ENCODE measurements at regions not wholly inside any gene's neighbourhood (a gene's known extent, or its start where the extent isn't known, plus 50 kb on each side); places are given as distances from the start of the nearest gene placed in this dataset.

DNA sequence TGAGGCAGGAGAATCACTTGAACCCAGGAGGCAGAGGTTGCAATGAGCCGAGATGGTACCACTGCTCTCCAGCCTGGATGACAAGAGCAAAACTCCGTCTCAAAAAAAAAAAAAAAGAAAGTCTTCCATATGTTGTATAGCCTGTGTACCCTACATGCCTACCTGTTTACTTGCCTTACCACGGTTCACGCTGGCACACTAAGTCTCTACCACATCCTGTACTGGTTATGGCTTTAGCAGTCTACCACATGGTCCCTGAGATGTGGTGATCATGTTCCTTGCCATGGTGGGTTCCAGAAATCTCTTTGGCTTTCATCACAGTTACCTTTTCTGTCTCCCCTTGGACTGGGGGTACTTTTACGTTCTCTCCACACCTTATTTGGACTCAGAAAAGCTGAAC, 63.8 kb upstream of the TBC1D5 start:
- ChIA-PET POLR2A (no interaction called here), CTCF (interaction anchor here (1.8 kb wide), 1 partner anchor 35 kb away, joined by 4 read pairs; no protein-coding TSS in a partner anchor)
- TF ChIP-seq HDAC2 (IDR thresholded peaks at IDR 0.05) = no peak
- TF ChIP-seq PHF8 (IDR thresholded peaks at IDR 0.05; ENCODE audit: borderline replicate concordance, low read depth) = no peak
- TF ChIP-seq CBX8 (IDR thresholded peaks at IDR 0.05) = no peak
- TF ChIP-seq HES2 (IDR thresholded peaks at IDR 0.05) = no peak
- TF ChIP-seq E2F6 (IDR thresholded peaks at IDR 0.05; ENCODE audit: borderline replicate concordance, low read depth) = no peak
- H3K4me2 ChIP-seq = no peak overlapping the region
- no peak overlapping the region for H3K4me3 ChIP-seq
- DNase-seq (ENCODE audit: low read depth in 1 of 2, low spot score in 1 of 2) = no peak
- no peak for FAIRE-seq
- 0 out of 3 replicates have a peak, but pooled peaks cover 3% of the 10 kb centered on the region for H3K4me1 ChIP-seq
- H3K27ac ChIP-seq = no peak overlapping the region
- no peak for ATAC-seq
- 85% methylated on average over 5 of the region's 5 CpGs for whole genome bisulfite sequencing (ENCODE audit: missing lambda C conversion rate)
- no peaks in the 10 kb centered on the region for H3K9me3 ChIP-seq

GRCh38 chr3:17805461-17805940, 63.1 kb upstream of the TBC1D5 start:
- ChIA-PET POLR2A (no interaction called here), CTCF (interaction anchor here (1.1 to 1.8 kb wide), 2 partner anchors 9 to 36 kb away, joined by 3 to 4 read pairs; no protein-coding TSS in a partner anchor)
- DNase-seq (ENCODE audit: low read depth in 1 of 2, low spot score in 1 of 2) (no peak), ATAC-seq (no peak), FAIRE-seq (no peak)
- Histone ChIP-seq H3K9me3 (no peaks in the 10 kb centered on the region), H3K4me1 (peaks cover under 1% of the 10 kb centered on the region; the same call in 1 of the 3 replicates), H3K4me2 (no peak overlapping the region), H3K27ac (no peak overlapping the region), H3K4me3 (no peak overlapping the region)
- 29% methylated on average over 1 of the region's 1 CpG for WGBS (ENCODE audit: missing lambda C conversion rate)
- TF ChIP-seq HEYL (CRISPR knock-in tag; IDR thresholded peaks at IDR 0.05) (no peak), ZFP36 (IDR thresholded peaks at IDR 0.05; ENCODE audit: borderline replicate concordance, partially characterized antibody) (no peak), SREBF2 (IDR thresholded peaks at IDR 0.05) (no peak), MAX (IDR thresholded peaks at IDR 0.05) (no peak), POLR2A (IDR thresholded peaks at IDR 0.05; ENCODE audit: low read length) (no peak), HES2 (IDR thresholded peaks at IDR 0.05) (no peak), HOXA7 (CRISPR knock-in tag; IDR thresholded peaks at IDR 0.05) (no peak), POLR2AphosphoS2 (conservative IDR thresholded peaks at IDR 0.05; ENCODE audit: low read length) (no peak), NR3C1 (IDR thresholded peaks at IDR 0.05) (no peak), RARB (CRISPR knock-in tag; IDR thresholded peaks at IDR 0.05) (no peak), SMC3 (IDR thresholded peaks at IDR 0.05) (no peak), MYC (IDR thresholded peaks at IDR 0.05; ENCODE audit: borderline replicate concordance, low read length) (no peak), REST (IDR thresholded peaks at IDR 0.05) (no peak), MAZ (IDR thresholded peaks at IDR 0.05; ENCODE audit: borderline replicate concordance, low read depth, low read length) (no peak), ZNF302 (CRISPR knock-in tag; IDR thresholded peaks at IDR 0.05) (no peak), HDAC2 (IDR thresholded peaks at IDR 0.05) (no peak), GATA3 (IDR thresholded peaks at IDR 0.05; ENCODE audit: borderline replicate concordance) (no peak)
- TF ChIP-seq, protein P1, sequence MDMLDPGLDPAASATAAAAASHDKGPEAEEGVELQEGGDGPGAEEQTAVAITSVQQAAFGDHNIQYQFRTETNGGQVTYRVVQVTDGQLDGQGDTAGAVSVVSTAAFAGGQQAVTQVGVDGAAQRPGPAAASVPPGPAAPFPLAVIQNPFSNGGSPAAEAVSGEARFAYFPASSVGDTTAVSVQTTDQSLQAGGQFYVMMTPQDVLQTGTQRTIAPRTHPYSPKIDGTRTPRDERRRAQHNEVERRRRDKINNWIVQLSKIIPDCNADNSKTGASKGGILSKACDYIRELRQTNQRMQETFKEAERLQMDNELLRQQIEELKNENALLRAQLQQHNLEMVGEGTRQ (IDR thresholded peaks at IDR 0.05) = no peak
- TF ChIP-seq, protein P2, sequence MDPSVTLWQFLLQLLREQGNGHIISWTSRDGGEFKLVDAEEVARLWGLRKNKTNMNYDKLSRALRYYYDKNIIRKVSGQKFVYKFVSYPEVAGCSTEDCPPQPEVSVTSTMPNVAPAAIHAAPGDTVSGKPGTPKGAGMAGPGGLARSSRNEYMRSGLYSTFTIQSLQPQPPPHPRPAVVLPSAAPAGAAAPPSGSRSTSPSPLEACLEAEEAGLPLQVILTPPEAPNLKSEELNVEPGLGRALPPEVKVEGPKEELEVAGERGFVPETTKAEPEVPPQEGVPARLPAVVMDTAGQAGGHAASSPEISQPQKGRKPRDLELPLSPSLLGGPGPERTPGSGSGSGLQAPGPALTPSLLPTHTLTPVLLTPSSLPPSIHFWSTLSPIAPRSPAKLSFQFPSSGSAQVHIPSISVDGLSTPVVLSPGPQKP (IDR thresholded peaks at IDR 0.05; ENCODE audit: low read depth, low read length) = no peak
- TF ChIP-seq, protein P3, sequence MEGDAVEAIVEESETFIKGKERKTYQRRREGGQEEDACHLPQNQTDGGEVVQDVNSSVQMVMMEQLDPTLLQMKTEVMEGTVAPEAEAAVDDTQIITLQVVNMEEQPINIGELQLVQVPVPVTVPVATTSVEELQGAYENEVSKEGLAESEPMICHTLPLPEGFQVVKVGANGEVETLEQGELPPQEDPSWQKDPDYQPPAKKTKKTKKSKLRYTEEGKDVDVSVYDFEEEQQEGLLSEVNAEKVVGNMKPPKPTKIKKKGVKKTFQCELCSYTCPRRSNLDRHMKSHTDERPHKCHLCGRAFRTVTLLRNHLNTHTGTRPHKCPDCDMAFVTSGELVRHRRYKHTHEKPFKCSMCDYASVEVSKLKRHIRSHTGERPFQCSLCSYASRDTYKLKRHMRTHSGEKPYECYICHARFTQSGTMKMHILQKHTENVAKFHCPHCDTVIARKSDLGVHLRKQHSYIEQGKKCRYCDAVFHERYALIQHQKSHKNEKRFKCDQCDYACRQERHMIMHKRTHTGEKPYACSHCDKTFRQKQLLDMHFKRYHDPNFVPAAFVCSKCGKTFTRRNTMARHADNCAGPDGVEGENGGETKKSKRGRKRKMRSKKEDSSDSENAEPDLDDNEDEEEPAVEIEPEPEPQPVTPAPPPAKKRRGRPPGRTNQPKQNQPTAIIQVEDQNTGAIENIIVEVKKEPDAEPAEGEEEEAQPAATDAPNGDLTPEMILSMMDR (IDR thresholded peaks at IDR 0.05) = no peak

Data from A549 (cell line).